AG04450 (cell line): ENCODE measurements at regions not wholly inside any gene's neighbourhood (a gene's known extent, or its start where the extent isn't known, plus 50 kb on each side); places are given as distances from the start of the nearest gene placed in this dataset.

Source experiments
- CTCF ChIA-PET: fragments of 300-600, 350-600 bp; formaldehyde crosslinking; extraction: SDS; loops from one replicate; lab custom pipeline; 2022; ENCODE audit warnings: antibody characterized with exemption, inconsistent platforms; lab: Charles Lee
- POLR2A ChIA-PET: fragments of 350-600 bp; formaldehyde crosslinking; extraction: SDS; loops from one replicate; lab custom pipeline; 2021; ENCODE audit warnings: antibody characterized with exemption, inconsistent platforms; lab: Yijun Ruan, JAX
- DNase-seq: peaks from one replicate; pipeline ENCODE4 v3.0.0-alpha.2; 2011; ENCODE audit warnings: low read depth, low spot score
- H3K27ac ChIP-seq: one replicate; pipeline ENCODE4 v1.5.1; 2012; ENCODE audit warnings: low read depth, low read length, control low read depth
- H3K27me3 ChIP-seq: one replicate; pipeline ENCODE4 v1.6.0; 2012; ENCODE audit warnings: low read length; ENCODE audit not compliant: control insufficient read depth, insufficient read depth
- H3K4me3 ChIP-seq: 2 replicates; pipeline ENCODE4 v1.5.1; 2011; ENCODE audit warnings: mild to moderate bottlenecking, low read depth, low read length, control low read depth
- H3K9me3 ChIP-seq: 2 replicates; pipeline ENCODE4 v1.5.1; 2012; ENCODE audit warnings: low read length; ENCODE audit not compliant: control insufficient read depth, insufficient read depth
- CTCF ChIP-seq: IDR thresholded peaks from 2 replicates; pipeline ENCODE4 v1.5.1; 2011; ENCODE audit warnings: low read depth, low read length, control low read depth, inconsistent platforms

DNA sequence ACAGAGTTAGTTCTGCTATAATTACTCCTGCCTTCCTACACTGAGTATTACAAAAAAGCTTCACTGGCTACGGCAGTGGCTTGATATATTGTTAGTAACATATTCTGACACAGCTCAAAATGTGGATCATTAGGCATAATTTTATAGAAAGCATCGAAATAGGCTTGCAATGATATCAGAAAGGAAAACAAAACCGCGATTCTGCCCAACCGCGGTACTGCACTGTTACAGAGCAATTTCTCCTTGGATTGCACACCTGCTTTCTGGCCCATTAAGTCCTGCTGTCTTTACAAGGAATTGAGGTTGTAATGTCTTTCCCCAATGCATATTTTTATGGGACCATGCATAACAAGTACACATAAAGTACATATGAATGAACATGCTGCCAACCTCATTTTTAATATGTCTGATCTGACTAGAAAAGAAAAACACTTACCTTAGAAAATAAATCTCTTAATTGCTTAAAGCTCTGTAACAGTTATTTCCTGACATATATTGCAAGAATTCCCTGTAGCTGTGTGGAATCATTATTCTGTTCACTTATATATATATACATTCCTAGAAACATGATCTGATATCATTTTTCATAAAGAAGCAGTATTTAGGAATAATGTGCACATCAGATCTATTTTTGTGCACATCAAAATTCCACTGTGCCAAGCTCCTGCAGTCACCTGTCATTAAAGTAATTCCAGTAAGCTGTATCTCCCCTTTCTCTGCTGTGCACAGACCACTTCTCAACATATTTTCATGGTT is 763.9 kb downstream of the HACE1 start:
- Histone ChIP-seq H3K9me3 (0 out of 2 replicates have a peak, but pooled peaks cover 6% of the 10 kb centered on the region), H3K27ac (no peak overlapping the region), H3K27me3 (no peaks in the 10 kb centered on the region), H3K4me3 (no peak overlapping the region)
- POLR2A ChIA-PET = no interaction called here
- CTCF ChIA-PET = no interaction called here
- no peak for TF ChIP-seq CTCF
- DNase-seq = no peak

DNA sequence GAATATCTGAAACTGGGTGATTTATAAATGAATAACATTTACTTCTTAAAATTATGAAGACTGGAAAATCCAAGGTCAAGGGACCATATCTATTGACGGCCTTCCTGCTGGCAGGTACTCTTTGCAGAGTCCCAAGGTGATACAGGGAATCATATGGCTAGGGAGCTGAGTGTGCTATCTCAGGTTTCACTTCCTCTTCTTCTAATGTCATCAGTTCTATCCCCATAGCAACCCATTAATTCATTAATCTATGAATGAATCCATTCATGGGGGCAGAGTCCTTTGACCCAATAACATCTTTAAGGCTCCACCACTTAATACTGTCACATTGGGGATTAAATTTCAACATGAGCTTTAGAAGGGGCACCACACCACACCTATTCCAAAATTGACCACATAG is 772.0 kb downstream of the HACE1 start:
- ChIA-PET POLR2A (no interaction called here), CTCF (no interaction called here)

GRCh38 chr6:104068281-104068680 is 791.4 kb downstream of the HACE1 start:
- no peak for TF ChIP-seq CTCF
- Histone ChIP-seq H3K27ac (no peak overlapping the region), H3K27me3 (no peaks in the 10 kb centered on the region), H3K4me3 (no peak overlapping the region), H3K9me3 (no peaks in the 10 kb centered on the region; the same call in 1 of the 2 replicates)
- no peak for DNase-seq
- ChIA-PET CTCF (no interaction called here), POLR2A (no interaction called here)

More for the DNA sequence above, 772.0 kb downstream of the HACE1 start:
- no peak overlapping the region for H3K27ac ChIP-seq
- H3K27me3 ChIP-seq = no peaks in the 10 kb centered on the region
- H3K4me3 ChIP-seq = no peak overlapping the region
- DNase-seq = no peak
- peaks cover 10% of the 10 kb centered on the region; the same call in 1 of the 2 replicates for H3K9me3 ChIP-seq
- no peak for TF ChIP-seq CTCF

GRCh38 chr6:104064876-104065275 is 794.8 kb downstream of the HACE1 start:
- TF ChIP-seq CTCF = no peak
- DNase-seq = no peak
- no peak overlapping the region for H3K4me3 ChIP-seq
- no peaks in the 10 kb centered on the region; the same call in 1 of the 2 replicates for H3K9me3 ChIP-seq
- H3K27me3 ChIP-seq = no peaks in the 10 kb centered on the region
- ChIA-PET POLR2A (no interaction called here), CTCF (no interaction called here)
- no peak overlapping the region for H3K27ac ChIP-seq

- CTCF ChIA-PET = no interaction called here
- DNase-seq = no peak
- POLR2A ChIA-PET = no interaction called here
- H3K4me3 ChIP-seq = no peak overlapping the region
- H3K27me3 ChIP-seq = no peaks in the 10 kb centered on the region
- H3K9me3 ChIP-seq = peaks cover 4% of the 10 kb centered on the region; the same call in 1 of the 2 replicates
- no peak overlapping the region for H3K27ac ChIP-seq
- TF ChIP-seq CTCF = no peak
These were observed 809.3 kb downstream of the HACE1 start for GRCh38 chr6:104050455-104050854.
